Cerebellar nuclear complex (tissue), 1 donor: ENCODE measurements at regions not wholly inside any gene's neighbourhood (a gene's known extent, or its start where the extent isn't known, plus 50 kb on each side); places are given as distances from the start of the nearest gene placed in this dataset.
A peak's percentile ranks its signal among the peaks of the same experiment; 100 is the strongest.
"Not testable (repeated sequence)": the region's sequence is repeated elsewhere in the genome, so short reads cannot be mapped to it uniquely, and the experiment has no call there.

Experiments used
- DNase-seq, 2 experiments: peaks; one replicate each; lab custom pipeline; 2025; lab: John Stamatoyannopoulos, UW

DNA sequence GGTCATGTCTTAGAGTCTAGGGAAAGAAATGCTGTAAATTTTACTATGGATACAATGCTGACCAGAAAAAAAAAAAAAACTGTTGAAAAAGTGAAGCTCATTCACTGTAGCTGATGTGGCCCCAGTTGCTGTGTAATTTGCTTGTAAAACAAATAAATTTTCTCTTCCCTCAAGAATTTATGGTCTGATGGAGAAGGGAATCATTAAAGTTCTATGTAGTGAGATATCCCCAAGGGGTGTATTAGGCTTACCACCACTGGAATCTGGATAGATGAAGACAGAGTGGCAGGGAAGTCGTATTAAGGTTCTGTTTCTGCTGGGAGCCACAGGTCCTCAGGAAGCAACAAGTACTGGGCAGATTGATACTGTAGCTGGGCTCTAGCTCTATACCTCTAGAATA, 860.0 kb downstream of the LTN1 start:
- no peak for DNase-seq

DNA sequence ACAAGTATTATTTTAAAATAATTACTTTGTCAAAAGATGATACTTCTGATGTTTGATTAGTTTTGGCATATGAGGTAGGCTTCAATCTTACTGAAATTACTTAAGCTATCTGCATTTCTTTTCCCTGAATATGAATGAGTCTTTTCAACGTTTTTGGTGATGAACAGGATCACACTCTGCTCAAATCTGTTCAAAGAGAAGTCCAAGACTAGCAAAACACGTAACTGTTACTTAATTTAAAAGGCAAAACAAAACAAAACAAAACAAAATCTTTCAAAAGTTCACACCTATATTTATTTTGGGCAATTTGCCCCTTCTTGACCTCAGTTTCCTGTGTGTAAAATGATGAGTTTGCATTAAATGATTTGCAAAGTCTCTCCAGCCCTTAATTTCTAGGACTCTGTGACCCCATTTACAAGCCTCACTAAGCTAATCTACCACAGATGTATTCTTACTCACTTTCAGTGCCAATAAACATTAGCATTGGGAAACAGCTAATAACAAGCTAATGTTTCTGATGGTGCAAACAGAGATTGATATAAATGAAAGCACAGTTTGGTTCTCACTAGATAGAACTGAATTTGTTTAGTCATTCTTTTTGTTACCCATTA, 865.4 kb downstream of the LTN1 start:
- no peak for DNase-seq

- DNase-seq: no peak
These were observed 866.0 kb downstream of the LTN1 start for GRCh38 chr21:28126521-28127174.

DNA sequence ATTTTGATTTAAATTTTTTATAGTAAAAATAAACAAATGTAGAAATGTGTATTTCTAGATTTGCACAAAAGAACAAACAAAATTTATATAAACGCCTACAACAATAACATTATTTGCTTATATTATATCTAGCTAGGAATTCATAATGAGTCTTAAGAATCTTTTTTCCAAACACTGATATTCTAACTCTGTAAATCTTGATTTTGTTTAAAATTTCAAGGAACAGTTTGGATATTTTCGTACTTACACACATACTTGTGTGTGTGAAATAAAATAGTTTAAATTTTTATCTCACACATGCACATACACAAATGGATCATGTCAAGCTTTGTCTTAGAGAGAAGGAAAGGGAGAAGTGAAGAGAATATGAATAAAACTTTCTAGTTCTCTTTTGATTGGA, 868.1 kb downstream of the LTN1 start:
- no peak for DNase-seq

GRCh38 chr21:28118570-28118969, 874.1 kb downstream of the LTN1 start:
- no peak for DNase-seq

DNA sequence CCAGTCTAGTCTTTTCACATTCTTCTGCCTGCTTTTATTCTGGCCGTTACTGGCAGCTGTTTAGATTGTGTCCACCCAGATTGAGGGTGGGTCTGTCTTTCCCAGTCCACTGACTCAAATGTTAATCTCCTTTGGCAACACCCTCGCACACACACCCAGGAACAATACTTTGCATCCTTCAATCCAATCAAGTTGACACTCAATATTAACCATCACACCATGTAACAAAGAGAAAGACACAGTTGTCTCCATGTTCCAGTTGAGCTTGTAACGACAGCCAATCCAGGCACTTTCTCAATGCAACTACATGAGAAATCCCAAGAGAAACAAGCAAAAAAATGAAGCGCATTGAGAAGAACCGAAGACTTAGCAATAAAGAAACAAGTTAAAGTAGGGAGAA, 877.7 kb downstream of the LTN1 start:
- DNase-seq: not testable (repeated sequence)

- DNase-seq: no peak
These were observed 879.0 kb downstream of the LTN1 start for GRCh38 chr21:28113718-28114117.

DNA sequence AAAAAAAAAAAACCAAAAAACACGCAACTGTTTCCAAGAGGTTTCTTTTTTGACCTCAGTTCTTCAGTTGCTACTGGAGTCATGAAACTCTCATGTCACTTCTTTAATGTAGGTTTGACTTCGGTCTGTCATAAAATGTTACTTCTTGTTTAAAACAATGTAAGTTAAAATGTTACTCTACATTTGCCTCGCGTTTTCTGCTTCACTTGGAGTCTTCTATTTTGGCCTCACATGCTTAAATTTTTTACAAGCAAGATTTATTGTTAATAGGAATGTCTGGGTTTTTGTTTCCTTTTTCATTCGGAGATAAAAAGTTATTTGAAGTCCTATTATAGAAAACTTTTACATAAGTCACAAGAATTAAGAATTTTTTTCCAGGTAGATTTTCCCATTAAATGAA, 880.2 kb downstream of the LTN1 start:
- no peak for DNase-seq

DNA sequence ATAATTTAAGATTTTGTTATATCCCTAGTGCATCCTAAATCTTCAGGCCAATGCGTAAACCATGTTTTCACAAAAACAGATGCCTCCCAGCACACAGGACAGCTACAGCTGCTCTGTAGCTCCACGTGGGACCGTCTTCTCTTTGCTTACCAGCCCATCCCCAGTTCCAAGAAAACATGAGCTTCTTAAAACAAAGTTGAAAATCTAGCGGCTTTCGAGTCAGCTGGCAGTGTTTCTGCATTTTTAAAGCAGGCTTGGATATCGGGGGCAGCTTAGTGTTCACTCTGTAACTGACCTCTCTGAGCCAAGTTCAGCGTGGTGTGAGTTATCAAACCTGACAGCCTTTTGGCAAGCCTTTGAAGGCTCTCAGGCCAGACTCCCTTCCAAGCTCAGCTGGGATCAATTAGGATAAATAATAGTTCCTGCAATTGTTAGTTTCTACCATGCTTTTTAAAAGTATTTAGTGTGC, 881.5 kb downstream of the LTN1 start:
- peak in 1 of 2 experiments; percentile 3 for DNase-seq

GRCh38 chr21:28110716-28111115, 882.0 kb downstream of the LTN1 start:
- DNase-seq: no peak

GRCh38 chr21:28110074-28110473, 882.6 kb downstream of the LTN1 start:
- DNase-seq: no peak

GRCh38 chr21:28106370-28106890, 886.2 kb downstream of the LTN1 start:
- DNase-seq: no peak

- no peak for DNase-seq
These were observed 888.3 kb downstream of the LTN1 start for GRCh38 chr21:28104346-28104745.

DNA sequence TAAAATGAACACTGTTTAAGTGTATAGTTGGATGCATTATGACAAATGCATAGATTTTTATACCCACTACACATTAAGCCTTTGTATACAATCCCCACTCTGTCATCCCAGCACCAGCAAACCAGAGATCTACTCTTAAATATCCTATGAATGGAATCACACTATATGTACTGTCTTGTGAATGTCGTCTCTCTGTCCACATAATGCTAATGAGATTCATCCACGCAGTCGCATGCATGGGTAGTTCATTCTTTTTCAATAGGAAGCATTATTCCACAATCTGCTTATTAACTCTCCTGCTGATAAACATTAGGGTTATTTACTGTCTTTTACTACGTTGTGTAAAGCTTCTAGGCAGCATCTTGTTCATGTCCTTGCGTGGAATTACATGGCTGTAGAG, 892.3 kb downstream of the LTN1 start:
- DNase-seq: no peak

DNA sequence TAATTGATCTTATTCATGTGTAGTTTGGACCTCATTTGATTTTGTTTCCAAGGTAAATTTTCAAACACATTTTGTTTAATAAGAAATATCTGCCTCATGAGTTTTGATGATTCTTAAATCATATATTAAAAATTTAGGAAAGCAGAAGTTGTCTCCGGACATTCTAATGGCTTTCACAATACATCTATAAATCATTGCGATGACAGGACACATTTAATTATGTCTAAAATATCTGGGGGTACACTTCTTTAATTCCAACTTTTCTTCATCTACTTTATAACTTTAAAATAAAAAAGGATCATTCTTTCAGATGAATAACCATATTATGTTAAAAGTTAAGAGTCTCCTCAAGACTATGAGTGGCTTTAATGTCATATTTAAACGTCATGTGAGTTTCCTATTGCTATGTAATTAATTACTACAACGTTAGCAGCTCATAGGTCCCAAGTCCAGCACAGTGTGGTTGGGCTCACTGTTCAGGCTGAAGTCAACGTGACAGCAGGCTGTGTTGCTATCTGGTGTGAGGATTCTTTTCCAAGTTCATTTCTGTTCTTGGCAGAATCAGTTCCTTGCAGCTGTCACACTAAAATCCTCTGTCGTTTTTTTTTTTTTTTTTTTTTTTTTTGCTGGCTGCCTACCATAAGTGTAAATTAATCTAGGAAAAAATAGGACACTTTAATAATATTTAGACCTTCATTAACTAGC, 893.5 kb downstream of the LTN1 start:
- no peak for DNase-seq

DNA sequence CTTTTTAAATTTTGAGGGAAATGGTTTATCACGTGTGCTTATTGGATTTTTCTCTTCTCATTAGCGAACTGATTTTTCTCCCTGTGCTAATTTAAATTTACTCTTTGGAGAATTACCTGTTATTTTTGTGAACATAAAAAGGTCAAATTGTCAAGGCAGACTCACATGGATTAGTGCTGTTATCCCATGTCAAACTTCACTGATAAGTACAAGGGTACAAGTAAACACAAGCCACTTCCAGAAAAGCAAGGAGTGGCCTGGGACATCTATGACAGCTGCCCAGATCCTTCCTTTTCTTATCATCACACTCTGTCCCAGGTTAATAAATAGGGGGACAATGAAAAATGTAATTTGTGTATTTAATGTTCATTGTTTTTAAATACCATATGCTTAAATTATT, 901.2 kb downstream of the LTN1 start:
- no peak for DNase-seq

GRCh38 chr21:28090546-28090945, 902.1 kb downstream of the LTN1 start:
- DNase-seq: no peak

DNA sequence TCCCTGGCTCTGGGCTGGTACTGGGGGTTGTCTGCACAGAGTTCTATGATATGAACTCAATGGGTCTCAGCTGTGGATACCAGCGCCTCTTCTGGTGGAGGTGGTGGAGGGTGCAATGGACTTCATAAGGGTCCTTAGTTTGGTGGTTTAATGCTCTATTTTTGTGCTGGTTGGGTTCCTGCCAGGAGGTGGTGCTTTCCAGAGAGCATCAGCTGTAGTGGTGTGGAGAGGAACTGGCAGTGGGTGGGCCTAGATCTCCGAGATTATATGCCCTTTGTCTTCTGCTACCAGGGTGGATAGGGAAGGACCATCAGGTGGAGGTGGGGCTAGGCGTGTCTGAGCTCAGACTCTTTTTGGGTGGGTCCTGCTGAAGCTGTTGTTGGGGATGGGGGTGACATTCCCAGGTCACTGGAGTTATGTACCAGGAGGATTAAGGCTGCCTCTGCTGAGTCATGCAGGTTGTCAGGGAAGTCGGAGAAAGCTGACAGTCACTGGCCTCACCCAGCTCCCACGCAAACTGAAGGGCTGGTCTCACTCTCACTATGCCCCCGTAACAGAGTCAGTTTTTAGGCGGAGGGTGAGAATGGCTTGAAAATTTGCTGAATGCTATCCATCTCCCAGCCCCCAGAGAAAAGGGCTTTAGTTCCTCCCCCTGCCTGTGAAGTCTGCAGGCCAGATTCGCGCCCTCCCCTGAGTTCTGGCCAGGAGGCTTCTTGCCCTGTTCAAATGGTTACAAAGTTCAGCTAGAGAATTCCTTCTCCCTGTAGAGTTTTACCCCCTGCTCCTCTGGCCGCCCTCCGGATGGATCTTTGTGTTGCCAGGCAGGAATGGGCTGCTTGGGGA, 902.9 kb downstream of the LTN1 start:
- no peak for DNase-seq

GRCh38 chr21:28086861-28087581, 905.7 kb downstream of the LTN1 start:
- DNase-seq: no peak

DNA sequence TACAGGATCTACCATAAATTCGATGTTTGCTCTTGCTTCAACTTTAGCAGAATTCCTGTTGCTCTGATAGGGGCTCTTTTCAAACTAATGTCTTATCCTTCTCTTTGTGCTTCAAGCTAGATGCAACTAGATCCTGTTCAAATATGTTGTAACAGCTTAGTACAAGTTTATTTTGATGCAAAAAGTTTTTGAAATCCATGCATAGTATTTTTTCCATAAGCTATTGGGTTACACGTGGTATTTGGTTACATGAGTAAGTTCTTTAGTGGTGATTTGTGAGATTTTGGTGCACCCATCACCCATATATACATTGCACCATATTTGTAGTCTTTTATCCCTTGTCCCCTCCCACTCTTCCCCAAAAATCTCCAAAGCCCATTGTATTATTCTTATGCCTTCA, 907.7 kb downstream of the LTN1 start:
- no peak for DNase-seq

GRCh38 chr21:28083350-28083749, 909.3 kb downstream of the LTN1 start:
- no peak for DNase-seq
